HEK293 (cell line): ENCODE measurements at regions not wholly inside any gene's neighbourhood (a gene's known extent, or its start where the extent isn't known, plus 50 kb on each side); places are given as distances from the start of the nearest gene placed in this dataset.

ENCODE experiments used
- CTCF ChIA-PET: fragments of 350-600 bp; formaldehyde crosslinking; extraction: SDS; loops from one replicate; lab custom pipeline; 2021; ENCODE audit warnings: antibody characterized with exemption; lab: Yijun Ruan, JAX
- POLR2A ChIA-PET: fragments of 300-600 bp; formaldehyde crosslinking; extraction: SDS; loops from one replicate; lab custom pipeline; 2020; ENCODE audit warnings: antibody characterized with exemption, inconsistent platforms; lab: Yijun Ruan, JAX
- H3K27ac ChIP-seq: fragments of 200-500 bp; sonication (Bioruptor generic); 2 replicates; pipeline ENCODE4 v1.5.1; 2014; ENCODE audit warnings: low read depth, low read length, control low read depth, inconsistent platforms; ENCODE audit errors: extremely low read depth
- H3K36me3 ChIP-seq, 2 experiments: fragments of 200-500 bp in 1 of 2; sonication (Bioruptor generic) in 1 of 2; 1 replicate in 1 of 2; 2 replicates in 1 of 2; pipeline ENCODE4 v1.5.1; 2014 to 2017; ENCODE audit warnings: inconsistent platforms in 2 of 2, low read length in 2 of 2; ENCODE audit not compliant: control insufficient read depth in 2 of 2, insufficient read depth in 1 of 2
- H3K4me1 ChIP-seq: fragments of 200-500 bp; sonication (Bioruptor generic); 2 replicates; pipeline ENCODE4 v1.5.1; 2014; ENCODE audit warnings: mild to moderate bottlenecking, low read length, inconsistent platforms; ENCODE audit not compliant: control insufficient read depth, insufficient read depth
- H3K4me3 ChIP-seq: 2 replicates; pipeline ENCODE4 v1.5.1; 2011; ENCODE audit warnings: low read depth, mild to moderate bottlenecking, control low read depth, low read length, moderate library complexity
- H3K9me3 ChIP-seq: fragments of 200-500 bp; sonication (Bioruptor generic); 2 replicates; pipeline ENCODE4 v1.5.1; 2014; ENCODE audit warnings: low read depth, low read length, inconsistent platforms; ENCODE audit not compliant: control insufficient read depth, insufficient read depth
- BCL11B ChIP-seq: fragments of 450-650 bp; formaldehyde crosslinking; IDR thresholded peaks from 2 replicates; pipeline ENCODE4 v1.5.1; 2016; ENCODE audit warnings: low read depth, missing biosample characterization, missing genetic modification characterization
- PRDM4 ChIP-seq: fragments of 450-650 bp; formaldehyde crosslinking; IDR thresholded peaks from 2 replicates; pipeline ENCODE4 v1.5.1; 2017; ENCODE audit warnings: missing biosample characterization, missing genetic modification characterization
- SCRT1 ChIP-seq: fragments of 450-650 bp; formaldehyde crosslinking; IDR thresholded peaks from 2 replicates; pipeline ENCODE4 v1.5.1; 2016; ENCODE audit warnings: missing biosample characterization, missing genetic modification characterization, borderline replicate concordance
- SCRT2 ChIP-seq: fragments of 450-650 bp; formaldehyde crosslinking; IDR thresholded peaks from 2 replicates; pipeline ENCODE4 v1.5.1; 2016; ENCODE audit warnings: missing biosample characterization, missing genetic modification characterization
- ZBTB17 ChIP-seq: fragments of 450-650 bp; formaldehyde crosslinking; IDR thresholded peaks from 2 replicates; pipeline ENCODE4 v1.5.1; 2016; ENCODE audit warnings: missing biosample characterization, missing genetic modification characterization
- ZNF138 ChIP-seq: fragments of 450-650 bp; formaldehyde crosslinking; IDR thresholded peaks from 2 replicates; pipeline ENCODE4 v1.5.1; 2016; ENCODE audit warnings: missing biosample characterization, missing genetic modification characterization, borderline replicate concordance
- ZNF202 ChIP-seq: fragments of 450-650 bp; formaldehyde crosslinking; IDR thresholded peaks from 2 replicates; pipeline ENCODE4 v1.5.1; 2016; ENCODE audit warnings: missing biosample characterization, missing genetic modification characterization, borderline replicate concordance
- ZNF26 ChIP-seq: fragments of 450-650 bp; formaldehyde crosslinking; IDR thresholded peaks from 2 replicates; pipeline ENCODE4 v1.5.1; 2016; ENCODE audit warnings: missing biosample characterization, missing genetic modification characterization
- ZNF335 ChIP-seq: fragments of 450-650 bp; formaldehyde crosslinking; conservative IDR thresholded peaks from 2 replicates; pipeline ENCODE4 v1.5.1; 2016; ENCODE audit warnings: missing biosample characterization, missing genetic modification characterization
- ZNF394 ChIP-seq: fragments of 450-650 bp; formaldehyde crosslinking; IDR thresholded peaks from 2 replicates; pipeline ENCODE4 v1.5.1; 2016; ENCODE audit warnings: missing biosample characterization, missing genetic modification characterization, mild to moderate bottlenecking, moderate library complexity, borderline replicate concordance
- ZNF561 ChIP-seq: fragments of 450-650 bp; IDR thresholded peaks from 2 replicates; pipeline ENCODE4 v1.5.1; 2018; ENCODE audit warnings: missing biosample characterization, missing genetic modification characterization, borderline replicate concordance
- ZNF600 ChIP-seq: fragments of 450-650 bp; formaldehyde crosslinking; IDR thresholded peaks from 2 replicates; pipeline ENCODE4 v1.5.1; 2016; ENCODE audit warnings: missing biosample characterization, missing genetic modification characterization
- ZNF654 ChIP-seq: fragments of 450-650 bp; formaldehyde crosslinking; IDR thresholded peaks from 2 replicates; pipeline ENCODE4 v1.5.1; 2016; ENCODE audit warnings: low read depth, missing biosample characterization, missing genetic modification characterization
- ZSCAN30 ChIP-seq: fragments of 450-650 bp; IDR thresholded peaks from 2 replicates; pipeline ENCODE4 v1.5.1; 2018; ENCODE audit warnings: missing biosample characterization, mild to moderate bottlenecking, missing genetic modification characterization, moderate library complexity
- TF ChIP-seq, protein P1 (sequence below): fragments of 450-650 bp; formaldehyde crosslinking; IDR thresholded peaks from 2 replicates; pipeline ENCODE4 v1.5.1; 2016; ENCODE audit warnings: missing biosample characterization, missing genetic modification characterization
- TF ChIP-seq, protein P2 (sequence below): fragments of 450-650 bp; formaldehyde crosslinking; IDR thresholded peaks from 2 replicates; pipeline ENCODE4 v1.5.1; 2016; ENCODE audit warnings: missing biosample characterization, missing genetic modification characterization
- TF ChIP-seq, protein P3 (sequence below): fragments of 450-650 bp; formaldehyde crosslinking; IDR thresholded peaks from 2 replicates; pipeline ENCODE4 v1.5.1; 2017; ENCODE audit warnings: missing biosample characterization, mild to moderate bottlenecking, missing genetic modification characterization, moderate library complexity
- TF ChIP-seq, protein P4 (sequence below): fragments of 450-650 bp; formaldehyde crosslinking; IDR thresholded peaks from 2 replicates; pipeline ENCODE4 v1.5.1; 2017; ENCODE audit warnings: missing biosample characterization, missing genetic modification characterization

GRCh38 chr13:26973295-26973694 lies 198.3 kb downstream of the USP12 start:
- H3K4me1 ChIP-seq: 0 out of 2 replicates have a peak, but pooled peaks cover 2% of the 10 kb centered on the region
- ChIA-PET CTCF (no interaction called here), POLR2A (no interaction called here)
- no peak overlapping the region for H3K4me3 ChIP-seq
- no peaks in the 10 kb centered on the region for H3K9me3 ChIP-seq
- TF ChIP-seq, protein P1, sequence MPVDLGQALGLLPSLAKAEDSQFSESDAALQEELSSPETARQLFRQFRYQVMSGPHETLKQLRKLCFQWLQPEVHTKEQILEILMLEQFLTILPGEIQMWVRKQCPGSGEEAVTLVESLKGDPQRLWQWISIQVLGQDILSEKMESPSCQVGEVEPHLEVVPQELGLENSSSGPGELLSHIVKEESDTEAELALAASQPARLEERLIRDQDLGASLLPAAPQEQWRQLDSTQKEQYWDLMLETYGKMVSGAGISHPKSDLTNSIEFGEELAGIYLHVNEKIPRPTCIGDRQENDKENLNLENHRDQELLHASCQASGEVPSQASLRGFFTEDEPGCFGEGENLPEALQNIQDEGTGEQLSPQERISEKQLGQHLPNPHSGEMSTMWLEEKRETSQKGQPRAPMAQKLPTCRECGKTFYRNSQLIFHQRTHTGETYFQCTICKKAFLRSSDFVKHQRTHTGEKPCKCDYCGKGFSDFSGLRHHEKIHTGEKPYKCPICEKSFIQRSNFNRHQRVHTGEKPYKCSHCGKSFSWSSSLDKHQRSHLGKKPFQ: peak; percentile 79
- TF ChIP-seq, protein P2, sequence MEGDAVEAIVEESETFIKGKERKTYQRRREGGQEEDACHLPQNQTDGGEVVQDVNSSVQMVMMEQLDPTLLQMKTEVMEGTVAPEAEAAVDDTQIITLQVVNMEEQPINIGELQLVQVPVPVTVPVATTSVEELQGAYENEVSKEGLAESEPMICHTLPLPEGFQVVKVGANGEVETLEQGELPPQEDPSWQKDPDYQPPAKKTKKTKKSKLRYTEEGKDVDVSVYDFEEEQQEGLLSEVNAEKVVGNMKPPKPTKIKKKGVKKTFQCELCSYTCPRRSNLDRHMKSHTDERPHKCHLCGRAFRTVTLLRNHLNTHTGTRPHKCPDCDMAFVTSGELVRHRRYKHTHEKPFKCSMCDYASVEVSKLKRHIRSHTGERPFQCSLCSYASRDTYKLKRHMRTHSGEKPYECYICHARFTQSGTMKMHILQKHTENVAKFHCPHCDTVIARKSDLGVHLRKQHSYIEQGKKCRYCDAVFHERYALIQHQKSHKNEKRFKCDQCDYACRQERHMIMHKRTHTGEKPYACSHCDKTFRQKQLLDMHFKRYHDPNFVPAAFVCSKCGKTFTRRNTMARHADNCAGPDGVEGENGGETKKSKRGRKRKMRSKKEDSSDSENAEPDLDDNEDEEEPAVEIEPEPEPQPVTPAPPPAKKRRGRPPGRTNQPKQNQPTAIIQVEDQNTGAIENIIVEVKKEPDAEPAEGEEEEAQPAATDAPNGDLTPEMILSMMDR (tag by site-specific recombination): no peak
- H3K36me3 ChIP-seq: no peaks in the 10 kb centered on the region
- no peak overlapping the region for H3K27ac ChIP-seq

DNA sequence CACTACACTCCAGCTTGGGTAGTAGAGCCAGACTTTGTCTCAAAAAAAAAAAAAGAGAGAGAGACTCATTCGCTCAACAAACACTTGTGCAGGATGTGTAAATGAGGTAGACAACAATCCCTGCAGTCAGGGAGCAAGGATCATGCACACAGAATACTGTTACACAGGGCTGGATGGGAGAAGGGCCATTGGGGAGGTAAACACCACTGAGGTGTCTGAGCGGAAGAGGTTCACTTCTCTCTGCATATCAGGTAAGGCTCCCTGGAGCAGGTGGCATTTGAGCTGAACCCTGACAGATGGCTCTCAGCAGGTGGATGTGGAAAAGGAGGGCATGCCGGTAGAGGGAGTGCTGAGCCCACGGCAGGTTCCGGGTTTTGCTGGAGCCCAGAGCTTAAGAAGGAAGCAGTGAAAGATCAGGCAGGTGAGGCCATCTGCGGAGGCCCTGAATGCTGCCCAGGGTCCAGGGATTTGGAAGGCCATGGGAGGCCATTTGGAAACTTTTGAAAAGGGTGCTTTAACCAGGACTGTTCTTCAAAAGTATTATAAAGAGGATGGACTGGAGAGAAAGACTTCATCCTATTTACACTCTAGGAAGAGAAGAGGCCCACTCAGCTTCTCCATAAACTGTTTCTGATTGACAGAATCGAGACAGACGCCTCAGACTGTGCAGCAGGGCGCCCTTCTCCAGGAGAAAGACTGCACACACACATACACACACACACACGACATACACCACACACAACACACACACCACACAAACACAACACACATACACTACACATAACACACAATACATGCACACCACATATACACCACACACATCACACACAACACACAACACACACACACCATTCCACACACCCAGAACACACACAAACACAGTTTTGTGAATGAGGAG lies 199.4 kb downstream of the USP12 start:
- H3K4me3 ChIP-seq: no peak overlapping the region
- no peaks in the 10 kb centered on the region for H3K36me3 ChIP-seq
- H3K27ac ChIP-seq: no peak overlapping the region
- H3K9me3 ChIP-seq: no peaks in the 10 kb centered on the region
- ChIA-PET CTCF (interaction anchor here (0.6 to 1.4 kb wide), 6 partner anchors 12 to 461 kb away, joined by 3 to 6 read pairs (median 3); no protein-coding TSS in a partner anchor), POLR2A (no interaction called here)
- H3K4me1 ChIP-seq: 0 out of 2 replicates have a peak, but pooled peaks cover 2% of the 10 kb centered on the region
- 0 out of 2 replicates have a peak, but pooled peaks have one; percentile 26 for TF ChIP-seq SCRT1 (tag by site-specific recombination)
- peak; percentile 50; the same call in 1 of the 2 replicates for TF ChIP-seq ZSCAN30 (tag by site-specific recombination)
- no peak for TF ChIP-seq ZNF138 (tag by site-specific recombination)
- peak; percentile 85 for TF ChIP-seq ZBTB17
- peak; percentile 62 for TF ChIP-seq ZNF654 (tag by site-specific recombination)
- TF ChIP-seq ZNF561 (tag by site-specific recombination): 0 out of 2 replicates have a peak, but pooled peaks have one; percentile 22
- TF ChIP-seq ZNF600 (tag by site-specific recombination): 0 out of 2 replicates have a peak, but pooled peaks have one; percentile 33
- no peak for TF ChIP-seq PRDM4 (tag by site-specific recombination)
- TF ChIP-seq, protein P3, sequence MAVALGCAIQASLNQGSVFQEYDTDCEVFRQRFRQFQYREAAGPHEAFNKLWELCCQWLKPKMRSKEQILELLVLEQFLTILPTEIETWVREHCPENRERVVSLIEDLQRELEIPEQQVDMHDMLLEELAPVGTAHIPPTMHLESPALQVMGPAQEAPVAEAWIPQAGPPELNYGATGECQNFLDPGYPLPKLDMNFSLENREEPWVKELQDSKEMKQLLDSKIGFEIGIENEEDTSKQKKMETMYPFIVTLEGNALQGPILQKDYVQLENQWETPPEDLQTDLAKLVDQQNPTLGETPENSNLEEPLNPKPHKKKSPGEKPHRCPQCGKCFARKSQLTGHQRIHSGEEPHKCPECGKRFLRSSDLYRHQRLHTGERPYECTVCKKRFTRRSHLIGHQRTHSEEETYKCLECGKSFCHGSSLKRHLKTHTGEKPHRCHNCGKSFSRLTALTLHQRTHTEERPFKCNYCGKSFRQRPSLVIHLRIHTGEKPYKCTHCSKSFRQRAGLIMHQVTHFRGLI (tag by site-specific recombination): no peak
- TF ChIP-seq, protein P2 (tag by site-specific recombination): peak; percentile 53; the same call in 1 of the 2 replicates
- no peak for TF ChIP-seq BCL11B (tag by site-specific recombination)
- TF ChIP-seq, protein P4, sequence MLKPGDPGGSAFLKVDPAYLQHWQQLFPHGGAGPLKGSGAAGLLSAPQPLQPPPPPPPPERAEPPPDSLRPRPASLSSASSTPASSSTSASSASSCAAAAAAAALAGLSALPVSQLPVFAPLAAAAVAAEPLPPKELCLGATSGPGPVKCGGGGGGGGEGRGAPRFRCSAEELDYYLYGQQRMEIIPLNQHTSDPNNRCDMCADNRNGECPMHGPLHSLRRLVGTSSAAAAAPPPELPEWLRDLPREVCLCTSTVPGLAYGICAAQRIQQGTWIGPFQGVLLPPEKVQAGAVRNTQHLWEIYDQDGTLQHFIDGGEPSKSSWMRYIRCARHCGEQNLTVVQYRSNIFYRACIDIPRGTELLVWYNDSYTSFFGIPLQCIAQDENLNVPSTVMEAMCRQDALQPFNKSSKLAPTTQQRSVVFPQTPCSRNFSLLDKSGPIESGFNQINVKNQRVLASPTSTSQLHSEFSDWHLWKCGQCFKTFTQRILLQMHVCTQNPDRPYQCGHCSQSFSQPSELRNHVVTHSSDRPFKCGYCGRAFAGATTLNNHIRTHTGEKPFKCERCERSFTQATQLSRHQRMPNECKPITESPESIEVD (tag by site-specific recombination): no peak
- TF ChIP-seq ZNF202 (tag by site-specific recombination): no peak
- no peak for TF ChIP-seq ZNF26 (tag by site-specific recombination)
- peak; percentile 34; the same call in 1 of the 2 replicates for TF ChIP-seq ZNF394 (tag by site-specific recombination)
- TF ChIP-seq ZNF335 (tag by site-specific recombination): peak; percentile 64
- no peak for TF ChIP-seq SCRT2
